ENCODE measurements at regions not wholly inside any gene's neighbourhood (a gene's known extent, or its start where the extent isn't known, plus 50 kb on each side); places are given as distances from the start of the nearest gene placed in this dataset.
"Not testable (repeated sequence)": the region's sequence is repeated elsewhere in the genome, so short reads cannot be mapped to it uniquely, and the experiment has no call there.

- CTCF ChIA-PET, result no interaction called here
- H3K36me3 Mint-ChIP-seq, result no peaks in the 10 kb centered on the region
Observed at GRCh38 chr6:114897536-114897935, 554.7 kb upstream of the HS3ST5 start.

GRCh38 chr6:114892211-114892610, 549.4 kb upstream of the HS3ST5 start:
- Mint-ChIP-seq H3K27ac (no peak overlapping the region), H3K27me3 (no peaks in the 10 kb centered on the region), H3K36me3 (no peaks in the 10 kb centered on the region), H3K4me3 (no peak overlapping the region), H3K4me1 (no peaks in the 10 kb centered on the region), H3K9me3 (ENCODE audit: low read depth) (no peaks in the 10 kb centered on the region)
- no peak for DNase-seq
- no peak for ATAC-seq
- CTCF ChIA-PET, result no interaction called here

More at GRCh38 chr6:114897536-114897935, 554.7 kb upstream of the HS3ST5 start:
- no peak overlapping the region for H3K27ac Mint-ChIP-seq
- no peaks in the 10 kb centered on the region for H3K4me1 Mint-ChIP-seq
- H3K4me3 Mint-ChIP-seq, result no peak overlapping the region
- DNase-seq, result no peak
- no peak for ATAC-seq
- no peaks in the 10 kb centered on the region for H3K27me3 Mint-ChIP-seq
- H3K9me3 Mint-ChIP-seq (ENCODE audit: low read depth), result peaks cover 7% of the 10 kb centered on the region

GRCh38 chr6:114888241-114888640, 545.4 kb upstream of the HS3ST5 start:
- H3K4me3 Mint-ChIP-seq, result no peak overlapping the region
- H3K4me1 Mint-ChIP-seq, result no peaks in the 10 kb centered on the region
- CTCF ChIA-PET, result no interaction called here
- no peaks in the 10 kb centered on the region for H3K27me3 Mint-ChIP-seq
- ATAC-seq, result no peak
- no peaks in the 10 kb centered on the region for H3K9me3 Mint-ChIP-seq (ENCODE audit: low read depth)
- no peak overlapping the region for H3K27ac Mint-ChIP-seq
- DNase-seq, result no peak
- H3K36me3 Mint-ChIP-seq, result no peaks in the 10 kb centered on the region

GRCh38 chr6:114886670-114887436, 544.0 kb upstream of the HS3ST5 start:
- H3K9me3 Mint-ChIP-seq (ENCODE audit: low read depth), result no peaks in the 10 kb centered on the region
- no peaks in the 10 kb centered on the region for H3K4me1 Mint-ChIP-seq
- no peak for ATAC-seq
- no peaks in the 10 kb centered on the region for H3K27me3 Mint-ChIP-seq
- no peak for DNase-seq
- no peaks in the 10 kb centered on the region for H3K36me3 Mint-ChIP-seq
- CTCF ChIA-PET, result no interaction called here
- no peak overlapping the region for H3K4me3 Mint-ChIP-seq
- no peak overlapping the region for H3K27ac Mint-ChIP-seq

GRCh38 chr6:114879693-114880092, 536.9 kb upstream of the HS3ST5 start:
- CTCF ChIA-PET, result no interaction called here

GRCh38 chr6:114878091-114878490, 535.3 kb upstream of the HS3ST5 start:
- H3K9me3 Mint-ChIP-seq (ENCODE audit: low read depth), result peaks cover 6% of the 10 kb centered on the region
- DNase-seq (no peak), ATAC-seq (no peak)
- H3K27ac Mint-ChIP-seq, result no peak overlapping the region
- H3K4me3 Mint-ChIP-seq, result no peak overlapping the region
- no peaks in the 10 kb centered on the region for H3K27me3 Mint-ChIP-seq
- H3K4me1 Mint-ChIP-seq, result no peaks in the 10 kb centered on the region
- H3K36me3 Mint-ChIP-seq, result no peaks in the 10 kb centered on the region
- CTCF ChIA-PET, result no interaction called here

More at GRCh38 chr6:114879693-114880092, 536.9 kb upstream of the HS3ST5 start:
- Mint-ChIP-seq H3K36me3 (no peaks in the 10 kb centered on the region), H3K27ac (no peak overlapping the region), H3K9me3 (ENCODE audit: low read depth) (peaks cover 3% of the 10 kb centered on the region), H3K27me3 (no peaks in the 10 kb centered on the region), H3K4me1 (no peaks in the 10 kb centered on the region), H3K4me3 (no peak overlapping the region)
- no peak for DNase-seq
- ATAC-seq, result no peak

- no peaks in the 10 kb centered on the region for H3K4me1 Mint-ChIP-seq
- no peak overlapping the region for H3K27ac Mint-ChIP-seq
Observed at GRCh38 chr6:114874410-114874809, 531.6 kb upstream of the HS3ST5 start.

GRCh38 chr6:114865506-114865905, 522.7 kb upstream of the HS3ST5 start:
- CTCF ChIA-PET; H3K9me3 Mint-ChIP-seq (ENCODE audit: low read depth); H3K27me3 Mint-ChIP-seq; H3K4me1 Mint-ChIP-seq; H3K36me3 Mint-ChIP-seq; H3K4me3 Mint-ChIP-seq; DNase-seq; H3K27ac Mint-ChIP-seq; ATAC-seq: not testable (repeated sequence)

More at GRCh38 chr6:114874410-114874809, 531.6 kb upstream of the HS3ST5 start:
- CTCF ChIA-PET, result no interaction called here
- DNase-seq, result no peak
- Mint-ChIP-seq H3K4me3 (no peak overlapping the region), H3K27me3 (no peaks in the 10 kb centered on the region), H3K36me3 (no peaks in the 10 kb centered on the region), H3K9me3 (ENCODE audit: low read depth) (peaks cover 6% of the 10 kb centered on the region)
- no peak for ATAC-seq

GRCh38 chr6:114863610-114864009, 520.8 kb upstream of the HS3ST5 start:
- CTCF ChIA-PET, result no interaction called here
- Mint-ChIP-seq H3K9me3 (ENCODE audit: low read depth) (no peaks in the 10 kb centered on the region), H3K4me1 (no peaks in the 10 kb centered on the region), H3K36me3 (no peaks in the 10 kb centered on the region), H3K27ac (no peak overlapping the region), H3K27me3 (no peaks in the 10 kb centered on the region), H3K4me3 (no peak overlapping the region)
- DNase-seq (no peak), ATAC-seq (no peak)

- Mint-ChIP-seq H3K9me3 (ENCODE audit: low read depth) (no peaks in the 10 kb centered on the region), H3K4me1 (no peaks in the 10 kb centered on the region), H3K27ac (no peak overlapping the region), H3K27me3 (no peaks in the 10 kb centered on the region), H3K36me3 (no peaks in the 10 kb centered on the region), H3K4me3 (no peak overlapping the region)
- CTCF ChIA-PET, result no interaction called here
- DNase-seq, result no peak
- no peak for ATAC-seq
Observed at GRCh38 chr6:114862819-114863218, 520.0 kb upstream of the HS3ST5 start.

GRCh38 chr6:114862064-114862463, 519.2 kb upstream of the HS3ST5 start:
- Mint-ChIP-seq H3K4me3 (no peak overlapping the region), H3K9me3 (ENCODE audit: low read depth) (peaks cover 2% of the 10 kb centered on the region), H3K4me1 (no peaks in the 10 kb centered on the region), H3K27ac (no peak overlapping the region), H3K27me3 (no peaks in the 10 kb centered on the region), H3K36me3 (no peaks in the 10 kb centered on the region)
- CTCF ChIA-PET, result no interaction called here
- no peak for ATAC-seq
- DNase-seq, result no peak

- H3K27me3 Mint-ChIP-seq, result no peaks in the 10 kb centered on the region
Observed at GRCh38 chr6:114844359-114844758, 501.5 kb upstream of the HS3ST5 start.

GRCh38 chr6:114839019-114839418, 496.2 kb upstream of the HS3ST5 start:
- no peak for ATAC-seq
- CTCF ChIA-PET, result no interaction called here
- no peaks in the 10 kb centered on the region for H3K27me3 Mint-ChIP-seq
- no peaks in the 10 kb centered on the region for H3K36me3 Mint-ChIP-seq
- no peak for DNase-seq
- no peaks in the 10 kb centered on the region for H3K4me1 Mint-ChIP-seq
- no peak overlapping the region for H3K27ac Mint-ChIP-seq
- H3K9me3 Mint-ChIP-seq (ENCODE audit: low read depth), result peaks cover 6% of the 10 kb centered on the region
- H3K4me3 Mint-ChIP-seq, result no peak overlapping the region

More at GRCh38 chr6:114844359-114844758, 501.5 kb upstream of the HS3ST5 start:
- CTCF ChIA-PET, result interaction anchor here (0.7 kb wide), 1 partner anchor 947 kb away, joined by 4 read pairs; no protein-coding TSS in a partner anchor
- Mint-ChIP-seq H3K9me3 (ENCODE audit: low read depth) (peaks cover 6% of the 10 kb centered on the region), H3K4me3 (no peak overlapping the region), H3K4me1 (no peaks in the 10 kb centered on the region), H3K36me3 (no peaks in the 10 kb centered on the region), H3K27ac (no peak overlapping the region)
- ATAC-seq, result no peak
- DNase-seq, result no peak

- ATAC-seq (no peak), DNase-seq (no peak)
- Mint-ChIP-seq H3K9me3 (ENCODE audit: low read depth) (peaks cover 2% of the 10 kb centered on the region), H3K27me3 (no peaks in the 10 kb centered on the region), H3K27ac (no peak overlapping the region), H3K4me1 (no peaks in the 10 kb centered on the region), H3K36me3 (no peaks in the 10 kb centered on the region), H3K4me3 (no peak overlapping the region)
- CTCF ChIA-PET, result no interaction called here
Observed at GRCh38 chr6:114833211-114833610, 490.4 kb upstream of the HS3ST5 start.

Measured in activated CD8-positive, alpha-beta memory T cell treated with anti-CD3 and anti-CD28 coated beads, Interleukin-2, amount 10 ng/mL, durations not matched to agents 7 days and 5 days (primary cell).